Activated T-cell treated with anti-CD3 and anti-CD28 coated beads for 1 hour (primary cell): ENCODE measurements at regions not wholly inside any gene's neighbourhood (a gene's known extent, or its start where the extent isn't known, plus 50 kb on each side); places are given as distances from the start of the nearest gene placed in this dataset.

Experiments used
- DNase-seq: peaks from one replicate; pipeline ENCODE4 v3.0.0-alpha.2; 2020; ENCODE audit warnings: low read depth

DNA sequence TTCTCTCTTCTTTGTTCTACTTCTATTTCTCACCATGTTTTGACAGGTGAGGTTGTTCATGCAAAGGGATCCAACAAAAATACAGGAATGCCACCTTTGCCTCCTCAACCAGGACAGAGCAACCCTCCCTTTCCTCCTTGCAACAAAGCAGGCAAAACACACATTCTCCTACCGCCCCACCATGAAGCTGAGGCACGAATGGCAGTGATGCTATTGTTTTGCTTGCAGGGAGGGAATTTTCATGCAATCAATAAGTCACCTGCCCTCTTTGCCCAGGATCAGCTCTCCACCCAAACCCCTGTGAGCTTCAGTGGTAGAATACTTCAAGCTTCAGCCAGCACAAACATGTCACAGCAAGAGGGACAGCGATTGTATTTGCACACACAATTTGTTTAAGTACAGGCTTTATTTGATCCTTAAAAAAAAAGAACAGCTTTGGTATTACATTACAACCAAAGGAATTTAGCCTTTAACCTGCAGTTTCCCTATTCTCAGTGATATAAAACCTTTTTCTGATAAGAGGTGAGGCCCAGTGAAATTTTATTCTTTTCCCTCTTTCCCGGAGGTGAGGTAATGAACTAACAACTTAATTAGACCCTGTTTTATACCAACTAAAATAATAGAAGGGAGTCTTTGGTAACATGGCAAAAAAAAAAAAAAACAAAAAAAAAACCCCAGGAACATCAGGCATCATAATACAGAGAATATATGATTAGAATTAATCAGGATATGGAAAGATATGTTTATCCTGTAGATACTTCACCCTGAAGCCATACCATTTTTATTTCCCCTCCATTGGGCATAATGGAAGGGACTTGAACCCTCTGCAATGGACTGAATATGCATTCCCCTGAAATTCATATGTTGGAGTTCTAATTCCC lies 87.0 kb upstream of the EEA1 start:
- DNase-seq, result no peak

DNA sequence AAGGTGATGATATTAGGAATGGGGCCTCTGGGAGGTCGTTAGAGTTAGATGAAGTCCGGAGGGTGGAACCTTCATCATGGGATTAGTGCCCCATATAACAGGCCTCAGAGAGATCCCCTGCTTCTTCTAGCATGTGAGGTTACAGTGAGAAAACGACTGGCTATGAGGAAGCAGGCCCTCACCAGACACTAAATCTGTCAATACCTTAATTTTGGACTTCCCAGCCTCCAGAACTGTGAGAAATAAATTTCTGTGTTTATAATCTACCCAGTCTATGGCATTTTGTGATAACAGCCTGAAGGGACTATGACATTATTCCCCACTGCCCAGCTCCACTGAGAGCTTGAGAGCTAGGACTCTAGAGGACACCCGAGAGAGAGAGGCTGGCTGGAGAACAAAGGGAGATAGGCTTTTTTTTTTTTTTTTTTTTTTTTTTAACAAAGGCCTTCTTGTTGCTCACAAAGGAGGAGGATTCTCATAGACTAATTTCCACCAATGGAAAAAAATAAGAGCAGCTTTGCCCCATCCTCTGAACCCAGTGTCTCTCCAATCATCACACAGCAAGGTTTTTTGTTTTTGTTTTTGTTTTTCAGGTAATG lies 87.8 kb upstream of the EEA1 start:
- DNase-seq, result no peak

DNA sequence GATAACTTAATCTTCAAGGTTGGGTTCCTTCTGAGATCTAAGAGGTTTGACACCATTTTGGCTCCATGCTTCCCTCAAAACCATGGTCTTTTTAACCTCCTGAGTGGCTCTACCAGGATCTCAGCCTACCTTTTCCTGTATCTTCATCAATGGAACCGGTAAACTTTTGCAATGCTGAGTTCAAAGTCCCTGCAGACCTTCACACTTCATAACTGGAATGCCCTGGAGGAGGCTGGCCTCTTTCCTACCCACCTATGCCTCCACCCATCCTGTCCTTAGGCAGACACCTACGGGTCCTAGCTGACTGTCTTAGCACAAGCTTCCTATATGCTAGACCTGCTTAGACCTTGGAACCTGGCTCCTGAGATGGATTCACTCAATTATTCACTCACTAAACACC lies 89.5 kb upstream of the EEA1 start:
- DNase-seq, result no peak

GRCh38 chr12:93019212-93019927 lies 90.3 kb upstream of the EEA1 start:
- no peak for DNase-seq

DNA sequence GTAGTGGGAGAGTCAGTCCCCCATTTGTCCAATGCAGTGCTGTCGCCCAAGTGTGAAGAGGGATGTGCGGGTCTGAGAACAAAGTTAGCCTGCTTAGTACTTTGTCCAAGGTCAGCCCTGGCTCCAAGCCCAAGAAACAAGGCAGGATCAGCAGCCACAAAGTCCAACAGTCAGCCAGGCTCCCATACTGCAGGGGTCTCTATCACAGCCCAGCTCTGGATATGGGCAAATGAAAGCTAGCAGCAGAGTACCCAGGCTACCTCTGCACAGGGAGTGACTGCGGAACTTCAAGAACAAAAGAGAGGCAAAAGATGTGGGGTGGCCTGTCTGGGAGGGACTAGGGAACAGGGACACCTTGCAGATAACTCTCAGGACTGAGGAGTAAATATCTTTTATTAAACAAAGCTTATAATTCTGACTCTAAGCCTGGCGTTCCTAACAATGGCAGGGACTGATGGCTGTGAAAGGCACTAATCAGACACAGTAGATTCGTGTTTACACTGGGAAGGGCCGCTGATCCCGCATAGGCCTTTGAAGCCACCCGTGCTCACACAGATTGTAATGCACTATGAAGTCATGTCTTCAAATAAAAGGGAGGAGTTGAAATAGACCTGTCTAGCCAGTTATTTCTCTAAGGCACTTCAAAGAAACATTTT lies 91.0 kb upstream of the EEA1 start:
- DNase-seq, result no peak

DNA sequence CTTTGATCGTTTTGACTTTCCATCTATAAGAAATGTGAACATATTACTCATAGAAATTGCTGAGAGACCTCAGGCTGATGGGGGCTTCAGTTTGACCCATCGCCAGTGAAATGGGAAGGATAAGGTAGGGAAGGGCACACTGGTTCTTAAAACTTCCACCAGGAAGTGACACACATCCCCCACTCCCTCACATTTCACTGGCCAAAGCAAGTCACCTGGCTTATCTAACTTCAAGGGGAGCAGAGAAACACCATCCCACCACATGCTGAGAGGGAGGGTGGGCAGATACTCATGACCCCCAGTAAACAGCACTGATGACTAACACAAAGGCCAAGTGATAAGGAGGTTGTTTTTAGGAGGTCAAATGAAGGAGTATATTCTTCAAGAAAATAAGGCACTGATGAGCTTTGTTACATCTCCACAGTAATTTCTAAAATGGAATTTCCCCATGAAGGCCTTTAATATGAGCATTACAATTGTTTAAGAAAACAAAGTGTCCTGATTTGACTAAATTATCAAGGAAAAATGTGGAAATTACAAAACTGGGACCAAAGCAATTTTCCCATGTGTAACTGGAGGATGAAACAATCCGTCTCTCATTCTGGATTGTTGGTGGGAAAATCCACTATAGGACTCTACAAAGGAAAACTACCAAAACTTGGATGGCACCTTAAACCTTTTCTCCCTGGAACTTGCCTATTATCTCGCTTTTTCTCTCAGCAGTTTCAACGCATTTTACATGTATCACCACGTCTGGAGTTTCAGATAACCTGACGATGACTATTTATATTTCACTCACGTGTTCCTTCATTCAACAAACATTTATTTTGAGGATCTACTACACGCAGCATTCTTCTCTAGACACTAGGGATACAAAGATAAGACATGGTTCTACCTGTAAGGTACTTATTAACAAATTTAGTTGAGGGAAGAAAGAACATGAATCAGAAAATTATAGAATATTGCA lies 91.8 kb upstream of the EEA1 start:
- no peak for DNase-seq

DNA sequence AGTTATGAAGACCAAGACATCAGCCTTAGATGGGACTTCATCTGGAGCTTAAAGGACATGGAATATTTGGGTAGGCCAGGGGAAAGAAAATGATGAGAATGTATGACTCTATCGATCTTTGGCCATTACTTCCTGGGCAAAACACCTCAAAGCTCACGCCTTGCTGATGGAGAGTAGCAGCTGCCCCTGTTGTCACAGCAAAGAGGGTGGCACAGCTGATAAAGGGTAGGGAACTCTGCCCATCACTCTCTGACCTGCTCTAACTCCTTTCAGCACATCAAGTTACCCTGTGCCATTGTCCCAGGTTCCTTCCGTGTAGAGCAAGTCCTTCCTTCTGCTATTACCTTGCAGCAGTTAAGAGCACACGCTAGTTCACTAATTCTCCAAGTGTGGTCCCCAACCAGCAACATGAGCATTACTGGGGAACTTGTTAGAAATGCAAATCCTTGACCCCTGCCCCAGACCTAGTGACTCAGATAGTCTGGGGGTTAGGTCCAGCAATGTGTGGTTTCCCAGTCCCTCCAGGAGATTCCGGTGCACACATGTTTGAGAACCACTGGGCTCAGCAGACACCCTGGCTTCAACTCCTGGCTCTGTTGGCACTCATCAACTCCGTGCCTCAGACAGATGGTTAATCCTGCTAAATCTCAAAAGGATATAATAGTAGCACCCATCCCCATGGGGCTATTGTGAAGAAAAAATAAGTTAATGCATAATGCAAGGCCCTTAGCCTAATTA lies 93.7 kb upstream of the EEA1 start:
- no peak for DNase-seq

GRCh38 chr12:93025145-93026103 lies 96.3 kb upstream of the EEA1 start:
- no peak for DNase-seq

GRCh38 chr12:93027041-93027440 lies 97.9 kb upstream of the EEA1 start:
- no peak for DNase-seq

DNA sequence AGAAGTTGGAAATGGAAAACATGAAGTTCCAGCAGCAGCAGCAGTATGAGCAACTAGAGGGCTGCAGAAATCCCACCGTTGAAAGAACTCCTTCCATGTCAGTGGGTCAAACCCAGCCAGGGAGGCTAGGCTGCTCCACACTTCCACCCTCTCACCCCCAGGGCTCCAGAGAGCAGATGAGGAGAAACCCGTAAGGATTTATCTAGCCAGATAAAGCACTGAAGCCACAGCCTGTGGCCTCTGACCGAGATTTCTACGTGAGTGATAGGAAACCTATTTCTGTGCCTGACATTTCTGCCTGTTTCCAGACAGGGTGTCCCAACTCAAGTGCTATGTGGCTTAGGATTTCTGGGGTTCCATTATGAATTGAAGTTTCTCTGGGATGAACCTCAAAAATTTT lies 100.0 kb upstream of the EEA1 start:
- DNase-seq, result no peak

- DNase-seq, result no peak
Observed at GRCh38 chr12:93031028-93031427, 101.9 kb upstream of the EEA1 start.

DNA sequence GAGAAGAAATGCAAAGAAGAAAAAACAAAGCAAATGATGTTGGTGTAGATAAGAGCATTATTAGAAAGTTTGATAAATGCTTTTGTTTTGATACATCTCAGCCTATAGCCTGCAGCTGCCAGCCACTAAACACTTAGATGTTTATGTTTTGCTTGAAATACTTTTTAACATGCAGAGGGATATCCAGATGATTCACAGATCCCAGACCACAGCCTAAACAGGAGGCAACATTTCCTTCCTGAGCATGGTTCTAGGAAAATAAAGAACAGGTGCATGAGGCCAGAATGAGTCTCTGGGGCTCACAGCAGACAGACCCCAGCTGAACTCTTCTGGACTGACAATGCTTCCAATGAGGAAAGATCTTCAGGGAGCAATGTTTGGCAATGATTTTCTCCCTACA lies 103.7 kb upstream of the EEA1 start:
- DNase-seq, result no peak

DNA sequence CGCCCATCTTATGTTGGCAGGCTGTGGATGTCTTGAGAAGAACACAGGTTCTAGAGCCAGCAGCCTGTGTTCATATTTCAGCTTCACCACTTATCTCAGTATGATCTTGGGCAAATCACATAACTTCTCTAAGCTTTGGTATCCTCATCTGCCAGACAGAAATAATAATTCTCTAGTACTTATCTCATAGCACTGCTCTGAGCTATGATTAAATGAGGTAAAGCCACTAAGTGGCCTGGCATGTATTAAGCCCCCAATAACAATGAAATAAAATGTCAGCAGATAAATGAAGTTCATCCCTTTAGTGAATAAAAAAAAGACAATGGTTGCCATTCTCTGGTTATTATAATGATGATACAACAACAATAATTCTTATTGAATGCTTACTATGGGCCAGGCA lies 104.9 kb upstream of the EEA1 start:
- DNase-seq, result no peak

- DNase-seq, result no peak
Observed at GRCh38 chr12:93039062-93039461, 110.0 kb upstream of the EEA1 start.

DNA sequence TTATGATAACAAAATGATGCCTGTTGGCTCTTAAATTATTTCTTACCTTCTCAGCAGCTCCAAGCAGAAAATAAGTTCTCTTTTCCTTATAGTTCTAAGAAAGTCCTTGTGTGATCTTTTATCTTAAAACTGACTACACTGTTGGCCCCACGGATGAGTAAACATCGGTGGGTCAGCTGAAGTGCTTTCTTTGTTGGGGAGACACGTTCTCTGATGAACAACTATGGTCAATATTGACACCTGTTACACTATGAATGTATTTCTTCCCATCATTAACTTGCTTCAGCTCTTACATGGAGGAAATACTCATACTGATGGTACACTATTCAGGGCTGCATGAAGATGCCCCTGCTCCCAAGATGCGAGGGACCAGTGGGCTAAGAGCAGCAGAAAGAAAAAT lies 110.8 kb upstream of the EEA1 start:
- DNase-seq, result no peak

- no peak for DNase-seq
Observed at GRCh38 chr12:93040367-93040766, 111.3 kb upstream of the EEA1 start.

DNA sequence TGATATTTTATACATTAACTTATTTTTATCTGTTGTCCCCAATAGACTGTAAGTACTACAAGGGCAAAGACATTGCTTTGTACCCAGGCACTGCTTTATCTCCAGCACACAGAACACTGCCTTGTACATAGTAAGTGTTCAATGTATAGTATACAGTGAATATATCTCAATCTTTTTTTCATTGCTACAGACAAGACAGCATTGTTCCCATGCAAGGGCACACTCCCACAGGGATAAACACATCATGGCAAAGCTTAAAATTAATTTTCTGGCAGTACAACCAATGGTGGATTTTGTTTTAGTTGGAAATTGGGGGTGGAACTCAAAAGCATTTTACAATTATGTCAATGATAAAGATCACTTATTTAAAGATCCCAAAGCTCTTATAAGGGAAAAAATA lies 112.3 kb upstream of the EEA1 start:
- DNase-seq, result no peak

- DNase-seq, result no peak
Observed at GRCh38 chr12:93042283-93042682, 113.2 kb upstream of the EEA1 start.

DNA sequence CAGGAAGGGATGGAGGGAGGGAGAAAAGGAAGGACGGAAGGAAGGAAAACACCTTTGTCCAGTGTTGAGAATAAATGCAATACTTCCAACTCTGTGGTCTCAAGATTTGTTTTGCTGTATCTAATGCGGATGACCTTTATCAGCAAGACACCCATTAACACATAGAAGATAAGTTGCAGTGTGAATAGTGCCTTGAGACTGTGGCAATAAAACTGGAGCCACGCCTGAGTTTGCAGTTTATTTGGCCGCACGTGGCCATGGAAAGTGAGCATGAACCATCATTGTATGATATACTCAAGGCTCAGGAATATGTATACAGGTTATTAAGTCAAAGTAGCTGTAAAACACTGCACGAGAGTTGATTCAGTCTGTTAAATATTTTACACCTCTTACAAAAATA lies 113.6 kb upstream of the EEA1 start:
- no peak for DNase-seq
